Left kidney (tissue), 1 donor: ENCODE measurements at regions not wholly inside any gene's neighbourhood (a gene's known extent, or its start where the extent isn't known, plus 50 kb on each side); places are given as distances from the start of the nearest gene placed in this dataset.

Experiments
- DNase-seq: peaks from one replicate; pipeline ENCODE4 v3.0.0-alpha.2; 2013

- no peak for DNase-seq
Observed at GRCh38 chr10:63744060-63744941, 223.1 kb downstream of the REEP3 start.

- DNase-seq: no peak
Observed at GRCh38 chr10:63749915-63750314, 228.7 kb downstream of the REEP3 start.

GRCh38 chr10:63751836-63752235, 230.6 kb downstream of the REEP3 start:
- DNase-seq: no peak

- no peak for DNase-seq
Observed at GRCh38 chr10:63752318-63752717, 231.1 kb downstream of the REEP3 start.

- DNase-seq: no peak
Observed at GRCh38 chr10:63753808-63754207, 232.6 kb downstream of the REEP3 start.

- no peak for DNase-seq
Observed at GRCh38 chr10:63755441-63755840, 234.2 kb downstream of the REEP3 start.

- no peak for DNase-seq
Observed at GRCh38 chr10:63757067-63757466, 235.9 kb downstream of the REEP3 start.

GRCh38 chr10:63758080-63758479, 236.9 kb downstream of the REEP3 start:
- DNase-seq: no peak

- no peak for DNase-seq
Observed at GRCh38 chr10:63759335-63759734, 238.1 kb downstream of the REEP3 start.

- no peak for DNase-seq
Observed at GRCh38 chr10:63760034-63760707, 239.0 kb downstream of the REEP3 start.

GRCh38 chr10:63760708-63761047, 239.5 kb downstream of the REEP3 start:
- no peak for DNase-seq

- DNase-seq: no peak
Observed at GRCh38 chr10:63761243-63761642, 240.0 kb downstream of the REEP3 start.

GRCh38 chr10:63763744-63764143, 242.5 kb downstream of the REEP3 start:
- DNase-seq: no peak

- DNase-seq: no peak
Observed at GRCh38 chr10:63765126-63765525, 243.9 kb downstream of the REEP3 start.

GRCh38 chr10:63766745-63767137, 245.5 kb downstream of the REEP3 start:
- DNase-seq: peak; percentile 39

GRCh38 chr10:63767138-63767801, 246.1 kb downstream of the REEP3 start:
- DNase-seq: no peak

GRCh38 chr10:63769367-63769766, 248.2 kb downstream of the REEP3 start:
- no peak for DNase-seq

GRCh38 chr10:63770523-63770922, 249.3 kb downstream of the REEP3 start:
- no peak for DNase-seq

- no peak for DNase-seq
Observed at GRCh38 chr10:63772491-63772890, 251.3 kb downstream of the REEP3 start.

- no peak for DNase-seq
Observed at GRCh38 chr10:63773106-63773505, 251.9 kb downstream of the REEP3 start.

- DNase-seq: no peak
Observed at GRCh38 chr10:63773962-63774361, 252.8 kb downstream of the REEP3 start.

GRCh38 chr10:63780101-63780500, 258.9 kb downstream of the REEP3 start:
- DNase-seq: no peak

GRCh38 chr10:63781226-63781625, 260.0 kb downstream of the REEP3 start:
- no peak for DNase-seq
